Endodermal cell (in vitro differentiated cells): ENCODE measurements at regions not wholly inside any gene's neighbourhood (a gene's known extent, or its start where the extent isn't known, plus 50 kb on each side); places are given as distances from the start of the nearest gene placed in this dataset.

Experiments
- DNase-seq: peaks from one replicate; pipeline ENCODE4 v3.0.0-alpha.2; 2017
- H3K27ac ChIP-seq: 2 replicates; pipeline ENCODE4 v1.5.1; 2013; ENCODE audit warnings: mild to moderate bottlenecking, low read depth, low read length, moderate library complexity
- H3K27me3 ChIP-seq: 2 replicates; pipeline ENCODE4 v1.6.1; 2013; ENCODE audit warnings: mild to moderate bottlenecking, low read length, moderate library complexity; ENCODE audit not compliant: insufficient read depth, control insufficient read depth, poor library complexity, severe bottlenecking
- H3K36me3 ChIP-seq: 2 replicates; pipeline ENCODE4 v1.7.0; 2013; ENCODE audit warnings: mild to moderate bottlenecking, low read length, moderate library complexity; ENCODE audit not compliant: control insufficient read depth, insufficient read depth
- H3K4me1 ChIP-seq: one replicate; pipeline ENCODE4 v1.7.0; 2013; ENCODE audit warnings: low read length; ENCODE audit not compliant: control insufficient read depth, insufficient read depth
- H3K4me3 ChIP-seq: 2 replicates; pipeline ENCODE4 v1.5.1; 2013; ENCODE audit warnings: mild to moderate bottlenecking, low read length, moderate library complexity
- H3K9ac ChIP-seq: 2 replicates; pipeline ENCODE4 v1.6.1; 2013; ENCODE audit warnings: mild to moderate bottlenecking, low read length, moderate library complexity; ENCODE audit not compliant: poor library complexity, severe bottlenecking; ENCODE audit errors: extremely low read depth
- H3K9me3 ChIP-seq: 2 replicates; pipeline ENCODE4 v1.6.1; 2013; ENCODE audit warnings: mild to moderate bottlenecking, low read length, moderate library complexity; ENCODE audit not compliant: control insufficient read depth
- H3K27ac Mint-ChIP-seq: 2 replicates; pipeline ENCODE4 v1.8.0; 2020; ENCODE audit warnings: mixed read lengths
- H3K27me3 Mint-ChIP-seq: 2 replicates; pipeline ENCODE4 v1.8.0; 2021; ENCODE audit warnings: mild to moderate bottlenecking, mixed read lengths; ENCODE audit not compliant: insufficient read depth
- H3K36me3 Mint-ChIP-seq: 2 replicates; pipeline ENCODE4 v1.8.0; 2020; ENCODE audit warnings: low read depth, mixed read lengths
- H3K4me1 Mint-ChIP-seq: 2 replicates; pipeline ENCODE4 v1.8.0; 2020; ENCODE audit warnings: mixed read lengths
- H3K4me3 Mint-ChIP-seq: 2 replicates; pipeline ENCODE4 v1.8.0; 2020; ENCODE audit warnings: mild to moderate bottlenecking, moderate library complexity, mixed read lengths
- H3K9me3 Mint-ChIP-seq: 2 replicates; pipeline ENCODE4 v1.8.0; 2020; ENCODE audit warnings: mild to moderate bottlenecking, mixed read lengths
- CTCF ChIP-seq: fragments of 200-600 bp; sonication (generic); conservative IDR thresholded peaks from 2 replicates; pipeline ENCODE4 v1.5.0; 2021; ENCODE audit warnings: antibody characterized with exemption, mild to moderate bottlenecking
- WGBS, 2 experiments: methylation state at CpG; one replicate each; pipeline versions ENCODE4 v1.1.5 to v1.1.7; 2013; ENCODE audit warnings: missing lambda C conversion rate in 2 of 2, mixed read lengths in 1 of 2; ENCODE audit not compliant: insufficient coverage in 1 of 2, insufficient read length in 1 of 2; 5-methylcytosine and 5-hydroxymethylcytosine counted together

GRCh38 chr17:34098699-34099098 lies 156.4 kb upstream of the CCL2 start:
- Histone ChIP-seq H3K4me3 (no peak overlapping the region), H3K9me3 (no peaks in the 10 kb centered on the region), H3K4me1 (no peaks in the 10 kb centered on the region), H3K36me3 (no peaks in the 10 kb centered on the region), H3K27me3 (no peaks in the 10 kb centered on the region), H3K27ac (no peak overlapping the region), H3K9ac (no peak overlapping the region)
- H3K36me3 Mint-ChIP-seq: peaks cover 3% of the 10 kb centered on the region
- no peak overlapping the region for H3K4me3 Mint-ChIP-seq
- peak; percentile 34 for DNase-seq
- peaks cover 24% of the 10 kb centered on the region for H3K4me1 Mint-ChIP-seq
- no peak for TF ChIP-seq CTCF
- H3K9me3 Mint-ChIP-seq: no peaks in the 10 kb centered on the region
- peak overlapping the region; percentile 12 for H3K27ac Mint-ChIP-seq
- H3K27me3 Mint-ChIP-seq: no peaks in the 10 kb centered on the region
- WGBS, 2 experiments: 89 to 90% methylated on average over 3 to 5 of the region's 5 CpGs

- Histone ChIP-seq H3K36me3 (no peaks in the 10 kb centered on the region), H3K27ac (no peak overlapping the region), H3K9me3 (no peaks in the 10 kb centered on the region), H3K9ac (no peak overlapping the region), H3K4me1 (no peaks in the 10 kb centered on the region), H3K27me3 (no peaks in the 10 kb centered on the region), H3K4me3 (no peak overlapping the region)
- no peak overlapping the region for H3K4me3 Mint-ChIP-seq
- H3K27me3 Mint-ChIP-seq: no peaks in the 10 kb centered on the region
- H3K27ac Mint-ChIP-seq: peak overlapping the region; percentile 63
- peaks cover 3% of the 10 kb centered on the region for H3K36me3 Mint-ChIP-seq
- 90 to 91% methylated on average over 3 to 8 of the region's 8 CpGs for WGBS, 2 experiments
- no peak for TF ChIP-seq CTCF
- DNase-seq: peak; percentile 77
- H3K9me3 Mint-ChIP-seq: no peaks in the 10 kb centered on the region
- H3K4me1 Mint-ChIP-seq: peaks cover 24% of the 10 kb centered on the region
These were observed 155.1 kb upstream of the CCL2 start for GRCh38 chr17:34099859-34100515.

- Mint-ChIP-seq H3K9me3 (no peaks in the 10 kb centered on the region), H3K36me3 (no peaks in the 10 kb centered on the region), H3K27ac (no peak overlapping the region), H3K27me3 (no peaks in the 10 kb centered on the region), H3K4me3 (no peak overlapping the region), H3K4me1 (peaks cover 18% of the 10 kb centered on the region)
- no peak overlapping the region for H3K4me3 ChIP-seq
- no peaks in the 10 kb centered on the region for H3K27me3 ChIP-seq
- no peaks in the 10 kb centered on the region for H3K36me3 ChIP-seq
- WGBS, 2 experiments: 85 to 92% methylated on average over 2 of the region's 2 CpGs
- H3K4me1 ChIP-seq: peaks cover 5% of the 10 kb centered on the region
- no peak overlapping the region for H3K27ac ChIP-seq
- TF ChIP-seq CTCF: no peak
- no peak overlapping the region for H3K9ac ChIP-seq
- no peaks in the 10 kb centered on the region for H3K9me3 ChIP-seq
- no peak for DNase-seq
These were observed 148.1 kb upstream of the CCL2 start for GRCh38 chr17:34107019-34107418.
